Activated CD4-positive, alpha-beta T cell treated with anti-CD3 and anti-CD28 coated beads, Interleukin-10, Interleukin-2, amounts not matched to agents 100 ng/mL and 50 ng/mL, durations not matched to agents 16 hours and 8 hours (primary cell): ENCODE measurements at regions not wholly inside any gene's neighbourhood (a gene's known extent, or its start where the extent isn't known, plus 50 kb on each side); places are given as distances from the start of the nearest gene placed in this dataset.

Experiments used
- DNase-seq: peaks from one replicate; pipeline ENCODE4 v3.0.0-alpha.2; 2020

DNA sequence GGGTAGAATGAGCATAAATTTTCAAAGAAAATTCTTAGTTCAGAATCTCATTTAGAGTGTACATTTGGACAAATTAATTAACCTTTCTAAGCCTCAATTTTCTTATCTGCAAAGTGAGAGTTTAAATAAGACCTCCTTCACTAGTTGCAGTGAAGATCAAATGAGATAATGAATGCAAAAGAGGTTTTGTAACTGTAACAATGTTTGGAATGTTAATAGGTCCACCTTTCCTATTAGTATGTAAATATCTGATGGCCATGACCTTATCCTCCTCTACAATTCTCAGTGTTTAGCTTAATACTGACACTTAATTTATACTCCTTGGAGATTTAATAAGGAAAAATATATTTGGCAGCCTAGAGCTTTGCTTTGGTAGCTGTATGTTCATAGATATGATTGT is 138.8 kb downstream of the GABRG1 start:
- no peak for DNase-seq

GRCh38 chr4:45971108-45971507 is 152.7 kb downstream of the GABRG1 start:
- DNase-seq: no peak

DNA sequence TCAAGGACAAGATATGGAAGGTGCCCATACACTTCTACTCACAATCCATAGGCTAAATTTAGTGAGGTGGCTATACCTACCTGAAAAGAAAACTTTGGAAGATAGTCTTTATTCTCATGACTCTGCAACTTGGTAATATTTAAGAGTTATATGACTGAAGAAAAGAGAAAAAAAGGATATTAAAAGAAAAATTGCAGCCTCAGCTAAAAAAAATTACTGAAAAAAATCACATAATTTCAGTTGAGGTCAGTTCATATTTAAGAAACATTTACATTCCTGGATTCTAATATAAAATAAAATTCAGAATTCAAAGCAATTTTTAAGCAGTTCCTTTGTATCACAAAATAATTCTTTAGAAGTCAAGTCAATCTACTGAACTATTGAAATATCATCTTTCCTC is 166.5 kb downstream of the GABRG1 start:
- DNase-seq: no peak

DNA sequence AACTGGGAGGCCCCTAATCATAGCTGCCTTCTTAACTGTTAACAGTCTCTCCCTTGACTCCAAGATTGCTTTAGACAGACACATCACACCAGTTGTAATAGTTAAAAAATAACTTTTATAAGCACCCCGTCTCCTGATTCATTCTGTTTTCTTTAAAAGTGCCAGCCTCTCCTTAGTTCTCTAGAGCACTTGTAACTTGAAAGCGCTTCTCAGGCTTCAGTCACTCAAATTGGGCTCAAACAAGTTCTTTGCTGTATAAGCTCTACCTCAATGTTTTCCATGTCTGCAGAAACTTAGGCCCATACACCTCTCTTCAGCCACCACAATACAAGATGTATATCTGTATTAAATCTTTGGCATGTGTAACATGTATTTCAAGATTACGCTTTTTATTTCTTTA is 169.6 kb downstream of the GABRG1 start:
- no peak for DNase-seq

GRCh38 chr4:45951153-45951552 is 172.7 kb downstream of the GABRG1 start:
- no peak for DNase-seq

- DNase-seq: no peak
Observed at GRCh38 chr4:45946699-45947098, 177.2 kb downstream of the GABRG1 start.

- DNase-seq: no peak
Observed at GRCh38 chr4:45944000-45944399, 179.9 kb downstream of the GABRG1 start.

DNA sequence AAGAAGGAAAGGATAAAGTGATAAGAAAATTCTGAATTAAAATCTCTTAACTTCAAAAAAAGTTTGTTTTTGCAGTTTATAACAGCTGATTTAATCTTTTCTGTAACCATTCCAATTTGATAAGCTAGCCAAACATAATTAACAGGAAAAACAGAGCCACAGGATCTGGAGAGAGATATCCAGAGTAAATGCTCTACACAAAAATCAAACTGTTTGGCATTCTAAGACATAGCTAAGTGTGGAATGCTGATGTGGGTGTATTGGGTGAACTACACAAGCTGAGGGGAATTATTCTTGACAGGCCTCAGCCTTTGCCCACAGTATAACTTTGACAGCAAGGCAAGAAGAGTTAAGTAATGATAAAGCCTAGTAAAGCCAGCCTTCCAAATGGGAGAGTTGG is 184.8 kb downstream of the GABRG1 start:
- DNase-seq: no peak

DNA sequence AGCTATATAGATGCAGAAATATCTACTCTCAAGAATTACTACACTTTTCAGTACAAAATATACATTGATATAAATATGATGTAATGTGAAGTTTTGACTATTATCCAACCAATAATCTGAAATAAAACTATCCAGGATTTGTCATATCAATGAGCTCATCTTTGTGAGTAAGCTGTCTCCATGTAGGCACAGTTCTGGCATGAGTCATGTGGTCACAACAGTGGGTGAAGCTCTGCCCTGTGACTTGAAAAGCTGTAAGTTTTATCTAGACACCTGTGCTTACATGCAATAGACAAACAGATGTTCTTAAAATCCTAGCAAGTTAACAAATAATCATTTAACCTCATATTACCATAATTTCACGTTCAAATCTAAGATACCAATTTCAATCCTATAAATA is 192.7 kb downstream of the GABRG1 start:
- DNase-seq: no peak

DNA sequence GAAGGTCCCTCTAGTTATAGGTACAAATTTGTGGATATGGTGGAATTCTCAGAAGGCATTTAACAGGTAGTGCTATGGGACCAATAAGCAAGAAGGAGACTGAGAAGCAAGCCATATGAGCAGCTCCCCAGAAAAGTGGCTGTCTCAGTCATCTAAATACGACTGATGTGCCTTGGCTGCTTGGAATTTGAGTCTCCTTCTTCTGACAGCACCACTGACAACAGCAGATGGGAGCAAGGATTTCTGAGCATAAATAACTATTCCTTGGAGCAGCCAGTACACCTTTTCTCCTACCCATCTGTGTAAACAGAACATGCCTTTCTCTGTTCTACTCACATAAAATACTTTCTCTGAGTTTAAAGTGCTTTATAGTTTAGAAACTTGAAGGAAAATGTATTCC is 196.2 kb downstream of the GABRG1 start:
- no peak for DNase-seq

GRCh38 chr4:45925809-45926208 is 198.0 kb downstream of the GABRG1 start:
- DNase-seq: no peak

DNA sequence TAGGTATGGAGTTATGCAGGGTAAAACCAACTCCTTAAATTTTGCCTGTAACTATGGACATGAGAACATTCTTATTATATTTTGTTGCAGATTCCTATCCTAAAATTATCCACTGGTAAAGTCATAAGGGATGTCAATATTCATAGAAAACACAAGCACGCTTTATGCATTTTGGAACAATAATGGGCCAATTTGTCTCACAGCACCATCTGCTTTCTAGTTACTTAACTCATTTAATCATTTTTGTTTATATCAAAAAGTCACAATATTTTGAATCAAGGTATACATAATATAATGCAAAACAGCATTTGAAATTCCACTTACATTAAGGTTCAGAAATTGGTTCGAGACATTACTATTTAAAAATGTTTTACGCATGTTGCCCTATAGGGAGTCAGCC is 203.0 kb downstream of the GABRG1 start:
- DNase-seq: no peak

- DNase-seq: no peak
Observed at GRCh38 chr4:45910511-45910910, 213.3 kb downstream of the GABRG1 start.

- no peak for DNase-seq
Observed at GRCh38 chr4:45897946-45898585, 225.8 kb downstream of the GABRG1 start.

DNA sequence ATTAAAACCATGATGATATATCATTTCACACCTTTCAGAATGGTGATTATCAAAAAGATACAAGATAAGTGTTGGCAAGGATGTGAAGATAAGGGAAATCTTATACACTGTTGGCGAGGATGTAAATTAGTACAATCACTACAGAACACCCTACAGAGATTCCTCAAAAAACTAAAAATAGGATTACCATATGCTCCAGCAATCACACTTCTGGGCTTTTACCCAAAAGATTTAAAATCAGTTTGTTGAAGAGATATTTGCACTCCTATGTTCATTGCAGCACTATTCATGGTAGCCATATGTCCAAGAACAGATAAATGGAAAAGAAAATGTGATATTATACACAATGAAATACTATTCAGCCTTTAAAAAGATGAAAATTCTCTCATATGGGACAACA is 240.4 kb downstream of the GABRG1 start:
- DNase-seq: no peak

DNA sequence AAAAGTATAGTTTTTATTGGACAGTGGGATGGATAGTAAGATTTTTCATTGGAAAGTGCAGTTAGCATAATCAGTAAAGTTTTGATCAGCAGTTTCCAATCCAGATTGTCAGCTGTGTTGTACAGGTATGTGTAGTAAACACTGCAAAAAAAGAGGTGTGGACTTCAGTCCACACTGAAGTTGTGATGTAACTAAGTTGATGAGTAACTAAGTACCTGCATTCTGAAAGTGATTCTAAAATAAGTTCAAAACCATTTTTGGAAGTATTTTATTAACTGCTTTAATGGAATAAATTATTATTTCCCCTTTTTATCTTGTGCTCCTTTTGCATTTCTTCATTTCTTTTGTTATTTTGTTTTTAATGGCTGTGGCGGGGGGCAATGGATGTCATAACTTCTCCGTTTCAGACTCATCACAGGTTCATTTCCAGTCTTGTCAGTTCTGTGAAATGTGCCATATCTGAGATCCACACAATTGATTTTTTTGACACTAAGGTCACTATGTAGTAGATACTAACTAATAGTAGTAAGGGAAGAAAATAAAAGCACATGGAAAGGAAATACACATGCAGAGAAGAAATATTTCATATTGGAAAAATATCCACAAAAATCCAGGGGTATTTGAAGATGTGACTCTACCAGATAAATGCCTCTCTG is 247.5 kb downstream of the GABRG1 start:
- DNase-seq: no peak

GRCh38 chr4:45869184-45869583 is 254.7 kb downstream of the GABRG1 start:
- DNase-seq: no peak

GRCh38 chr4:45865781-45866180 is 258.1 kb downstream of the GABRG1 start:
- no peak for DNase-seq

- no peak for DNase-seq
Observed at GRCh38 chr4:45855857-45856256, 268.0 kb downstream of the GABRG1 start.

- no peak for DNase-seq
Observed at GRCh38 chr4:45846016-45846415, 277.8 kb downstream of the GABRG1 start.

- DNase-seq: no peak
Observed at GRCh38 chr4:45841791-45842190, 282.1 kb downstream of the GABRG1 start.

DNA sequence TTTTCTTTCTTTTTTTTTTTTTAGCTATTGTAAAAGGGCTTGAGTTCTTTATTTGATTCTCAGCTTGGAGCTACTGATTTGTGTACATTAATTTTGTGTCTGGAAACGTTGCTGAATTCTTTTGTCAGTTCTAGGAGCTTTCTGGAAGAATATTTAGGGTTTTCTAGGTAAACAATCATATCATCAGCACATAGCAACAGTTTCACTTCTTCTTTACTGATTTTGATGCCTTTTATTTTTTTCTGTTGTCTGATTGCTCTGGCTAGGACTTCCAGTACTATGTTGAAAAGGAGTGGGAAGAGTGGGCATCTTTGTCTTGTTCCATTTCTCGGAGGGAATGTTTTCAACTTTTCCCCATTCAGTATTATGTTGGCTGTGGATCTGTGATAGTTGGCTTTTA is 292.2 kb downstream of the GABRG1 start:
- DNase-seq: no peak

DNA sequence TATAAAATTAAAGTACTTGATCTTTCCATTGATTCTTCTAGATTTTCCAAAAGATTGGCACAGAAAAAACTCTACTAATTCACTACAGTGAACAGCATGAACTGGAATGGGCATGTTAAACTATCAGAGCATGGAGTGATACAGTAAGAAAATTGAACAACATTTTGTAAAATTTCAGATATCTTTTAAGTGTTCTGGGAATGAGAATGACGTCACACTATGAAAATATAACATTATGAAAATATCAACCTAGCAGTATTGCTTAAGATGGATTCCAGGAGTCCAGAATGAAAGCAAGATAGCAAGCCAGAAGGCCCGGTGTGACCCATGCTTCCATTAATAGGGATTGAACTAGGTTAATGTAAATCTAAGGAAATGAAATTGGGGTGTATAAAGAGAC is 319.9 kb downstream of the GABRG1 start:
- no peak for DNase-seq

DNA sequence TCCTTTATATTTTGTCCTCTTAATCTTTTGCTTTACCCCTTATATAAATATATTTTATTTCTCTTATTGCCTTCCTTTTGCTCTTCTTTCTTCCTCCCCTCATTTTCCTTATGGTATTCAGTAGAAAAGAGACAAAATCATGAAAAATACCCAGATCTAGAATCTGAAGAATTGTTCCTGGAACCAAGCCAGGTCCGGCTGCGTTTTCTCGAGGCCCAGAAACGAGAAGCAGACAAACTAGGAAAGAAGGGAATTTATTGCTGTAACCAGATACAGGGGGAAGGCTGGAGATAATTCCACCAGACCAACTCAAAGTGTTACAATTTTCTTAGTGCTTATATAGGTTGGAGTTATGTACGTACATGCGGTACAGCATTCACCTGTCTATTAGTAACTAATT is 328.7 kb downstream of the GABRG1 start:
- no peak for DNase-seq

GRCh38 chr4:45778514-45778913 is 345.3 kb downstream of the GABRG1 start:
- DNase-seq: no peak
